ENCODE measurements at regions not wholly inside any gene's neighbourhood (a gene's known extent, or its start where the extent isn't known, plus 50 kb on each side); places are given as distances from the start of the nearest gene placed in this dataset.

- intact Hi-C loops (cut with micrococcal nuclease), result no loop called here
- Histone ChIP-seq H4K20me1 (ENCODE audit: control insufficient read depth, insufficient read depth, low read length, poor library complexity, severe bottlenecking) (no peaks in the 10 kb centered on the region), H3K27ac (ENCODE audit: low read length in 2 of 2) (no peak overlapping the region), H3K27me3 (replicated peaks in 1 of 4; ENCODE audit: control extremely low read depth in 1 of 4, control insufficient read depth in 3 of 4, insufficient read depth in 4 of 4, low read length in 3 of 4) (no peaks in the 10 kb centered on the region), H3K9ac (ENCODE audit: low read length) (no peak overlapping the region), H3K4me2 (replicated peaks; ENCODE audit: low read depth, low read length, poor library complexity, severe bottlenecking) (no peak overlapping the region), H3K9me3 (ENCODE audit: control extremely low read depth in 1 of 3, control insufficient read depth in 2 of 3, insufficient read depth in 1 of 3, low read length in 2 of 3) (peaks cover 0 to 7% (median 0%) of the 10 kb centered on the region in 3 donors), H3K79me2 (ENCODE audit: control insufficient read depth, insufficient read depth, low read length) (no peaks in the 10 kb centered on the region), H3K4me1 (ENCODE audit: control insufficient read depth in 2 of 2, insufficient read depth in 2 of 2, low read length in 2 of 2) (no peaks in the 10 kb centered on the region), H3K36me3 (replicated peaks in 1 of 2; ENCODE audit: control extremely low read depth in 1 of 2, control insufficient read depth in 1 of 2, extremely low read depth in 1 of 2, insufficient read depth in 2 of 2, low read length in 1 of 2) (no peaks in the 10 kb centered on the region), H2AFZ (ENCODE audit: insufficient read depth, low read depth, low read length, poor library complexity, severe bottlenecking) (no peak overlapping the region), H3K4me3 (ENCODE audit: control extremely low read depth in 1 of 5, extremely low read depth in 1 of 5, insufficient read depth in 1 of 5, low read depth in 2 of 5, low read length in 4 of 5) (no peak overlapping the region)
- Mint-ChIP-seq H3K9me3 (ENCODE audit: insufficient read depth) (no peaks in the 10 kb centered on the region), H3K27me3 (no peaks in the 10 kb centered on the region), H3K4me1 (no peaks in the 10 kb centered on the region), H3K27ac (no peak overlapping the region), H3K4me3 (no peak overlapping the region)
- WGBS (ENCODE audit: insufficient coverage), result no CpG with 5 or more reads among the region's 1 CpG
- ChIA-PET CTCF (no interaction called here), POLR2A (no interaction called here)
- DNase-seq (no peak), ATAC-seq (ENCODE audit: low read depth) (no peak)
- TF ChIP-seq, protein P1, sequence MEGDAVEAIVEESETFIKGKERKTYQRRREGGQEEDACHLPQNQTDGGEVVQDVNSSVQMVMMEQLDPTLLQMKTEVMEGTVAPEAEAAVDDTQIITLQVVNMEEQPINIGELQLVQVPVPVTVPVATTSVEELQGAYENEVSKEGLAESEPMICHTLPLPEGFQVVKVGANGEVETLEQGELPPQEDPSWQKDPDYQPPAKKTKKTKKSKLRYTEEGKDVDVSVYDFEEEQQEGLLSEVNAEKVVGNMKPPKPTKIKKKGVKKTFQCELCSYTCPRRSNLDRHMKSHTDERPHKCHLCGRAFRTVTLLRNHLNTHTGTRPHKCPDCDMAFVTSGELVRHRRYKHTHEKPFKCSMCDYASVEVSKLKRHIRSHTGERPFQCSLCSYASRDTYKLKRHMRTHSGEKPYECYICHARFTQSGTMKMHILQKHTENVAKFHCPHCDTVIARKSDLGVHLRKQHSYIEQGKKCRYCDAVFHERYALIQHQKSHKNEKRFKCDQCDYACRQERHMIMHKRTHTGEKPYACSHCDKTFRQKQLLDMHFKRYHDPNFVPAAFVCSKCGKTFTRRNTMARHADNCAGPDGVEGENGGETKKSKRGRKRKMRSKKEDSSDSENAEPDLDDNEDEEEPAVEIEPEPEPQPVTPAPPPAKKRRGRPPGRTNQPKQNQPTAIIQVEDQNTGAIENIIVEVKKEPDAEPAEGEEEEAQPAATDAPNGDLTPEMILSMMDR (IDR thresholded peaks at IDR 0.05), result no peak
- TF ChIP-seq EZH2 (IDR thresholded peaks at IDR 0.05; ENCODE audit: borderline replicate concordance, insufficient read depth, low read depth, low read length, poor library complexity, severe bottlenecking), result no peak
Measured at GRCh38 chr7:137172105-137172590, 171.4 kb downstream of the PTN start.

DNA sequence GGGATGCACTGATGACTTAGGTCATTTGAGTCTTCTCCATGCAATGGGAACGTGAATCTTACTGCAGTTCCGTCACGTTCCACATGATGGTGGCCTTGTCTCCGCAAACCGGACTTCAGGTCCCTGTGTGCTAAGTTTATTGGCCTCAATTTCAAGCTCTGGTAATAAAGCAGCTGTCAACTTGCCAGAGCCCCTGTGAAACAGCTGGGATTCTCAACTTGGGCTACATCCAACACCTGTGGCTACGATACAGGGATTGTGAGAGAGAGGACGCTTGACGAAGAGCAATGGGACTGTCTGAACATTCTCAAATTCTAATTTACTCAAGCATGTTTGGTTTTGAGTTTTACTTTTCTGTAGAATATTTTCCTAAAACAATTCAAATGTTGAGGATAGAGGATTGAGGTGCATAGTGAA, 174.2 kb downstream of the PTN start:
- H3K9ac ChIP-seq (ENCODE audit: low read length), result no peak overlapping the region
- H4K20me1 ChIP-seq (ENCODE audit: control insufficient read depth, insufficient read depth, low read length, poor library complexity, severe bottlenecking), result no peaks in the 10 kb centered on the region
- ATAC-seq (ENCODE audit: low read depth), result no peak
- ChIA-PET CTCF (interaction anchor here (0.5 kb wide), 1 partner anchor 272 kb away, joined by 4 read pairs; no protein-coding TSS in a partner anchor), POLR2A (no interaction called here)
- H3K4me3 ChIP-seq (ENCODE audit: control extremely low read depth in 1 of 5, extremely low read depth in 1 of 5, insufficient read depth in 1 of 5, low read depth in 2 of 5, low read length in 4 of 5), result no peak overlapping the region
- H3K9me3 ChIP-seq (ENCODE audit: control extremely low read depth in 1 of 3, control insufficient read depth in 2 of 3, insufficient read depth in 1 of 3, low read length in 2 of 3), result peaks cover 0 to 5% (median 0%) of the 10 kb centered on the region in 3 donors
- Mint-ChIP-seq H3K4me1 (no peaks in the 10 kb centered on the region), H3K27ac (no peak overlapping the region), H3K9me3 (ENCODE audit: insufficient read depth) (peaks cover 3% of the 10 kb centered on the region), H3K4me3 (no peak overlapping the region), H3K27me3 (no peaks in the 10 kb centered on the region)
- H3K27me3 ChIP-seq (replicated peaks in 1 of 4; ENCODE audit: control extremely low read depth in 1 of 4, control insufficient read depth in 3 of 4, insufficient read depth in 4 of 4, low read length in 3 of 4), result no peaks in the 10 kb centered on the region
- WGBS (ENCODE audit: insufficient coverage), result 68% methylated on average over 5 of the region's 8 CpGs
- H3K27ac ChIP-seq (ENCODE audit: low read length in 2 of 2), result no peak overlapping the region
- no peaks in the 10 kb centered on the region for H3K4me1 ChIP-seq (ENCODE audit: control insufficient read depth in 2 of 2, insufficient read depth in 2 of 2, low read length in 2 of 2)
- no peak overlapping the region for H2AFZ ChIP-seq (ENCODE audit: insufficient read depth, low read depth, low read length, poor library complexity, severe bottlenecking)
- no peak overlapping the region for H3K4me2 ChIP-seq (replicated peaks; ENCODE audit: low read depth, low read length, poor library complexity, severe bottlenecking)
- no peaks in the 10 kb centered on the region for H3K79me2 ChIP-seq (ENCODE audit: control insufficient read depth, insufficient read depth, low read length)
- H3K36me3 ChIP-seq (replicated peaks in 1 of 2; ENCODE audit: control extremely low read depth in 1 of 2, control insufficient read depth in 1 of 2, extremely low read depth in 1 of 2, insufficient read depth in 2 of 2, low read length in 1 of 2), result no peaks in the 10 kb centered on the region
- intact Hi-C loops (cut with micrococcal nuclease), result no loop called here
- TF ChIP-seq, protein P1 (IDR thresholded peaks at IDR 0.05), result no peak
- TF ChIP-seq EZH2 (IDR thresholded peaks at IDR 0.05; ENCODE audit: borderline replicate concordance, insufficient read depth, low read depth, low read length, poor library complexity, severe bottlenecking), result no peak
- no peak for DNase-seq

All from B cell (primary cell).